Keratinocyte (primary cell): ENCODE measurements at regions not wholly inside any gene's neighbourhood (a gene's known extent, or its start where the extent isn't known, plus 50 kb on each side); places are given as distances from the start of the nearest gene placed in this dataset.

Experiments
- DNase-seq: peaks from one replicate; pipeline ENCODE4 v3.0.0-alpha.2; 2011; ENCODE audit warnings: low read depth, missing footprints, low spot score
- FAIRE-seq: peaks from 2 replicates; lab custom pipeline; 2011; peaks lifted over from hg19 to GRCh38; lab: Jason Lieb, UNC
- H2AFZ ChIP-seq: 2 replicates; pipeline ENCODE4 v1.6.0; 2012; ENCODE audit warnings: low read length, control low read depth, inconsistent platforms; ENCODE audit not compliant: control insufficient read depth
- H3K27ac ChIP-seq: 2 replicates; pipeline ENCODE4 v1.5.1; 2011; ENCODE audit warnings: low read length; ENCODE audit not compliant: control insufficient read depth, insufficient read depth
- H3K27me3 ChIP-seq: 3 replicates; pipeline ENCODE4 v1.6.0; 2011; ENCODE audit warnings: low read length; ENCODE audit not compliant: control insufficient read depth, insufficient read depth; ENCODE audit errors: extremely low read depth
- H3K36me3 ChIP-seq, 2 experiments: 2 replicates in 1 of 2; 3 replicates in 1 of 2; pipeline ENCODE4 v1.5.1; 2011; ENCODE audit warnings: low read length in 2 of 2, mild to moderate bottlenecking in 1 of 2; ENCODE audit not compliant: control insufficient read depth in 2 of 2, insufficient read depth in 2 of 2; ENCODE audit errors: extremely low read depth in 1 of 2
- H3K4me1 ChIP-seq: 3 replicates; pipeline ENCODE4 v1.5.1; 2011; ENCODE audit warnings: low read length; ENCODE audit not compliant: control insufficient read depth, insufficient read depth; ENCODE audit errors: extremely low read depth
- H3K4me2 ChIP-seq: 3 replicates; pipeline ENCODE4 v1.6.0; 2011; ENCODE audit warnings: low read depth, low read length; ENCODE audit not compliant: control insufficient read depth, insufficient read depth; ENCODE audit errors: extremely low read depth
- H3K4me3 ChIP-seq, 3 experiments: fragments of 200-600 bp in 1 of 3; sonication (generic) in 1 of 3; 2 replicates in 2 of 3; 3 replicates in 1 of 3; pipeline ENCODE4 v1.5.1; 2011 to 2016; ENCODE audit warnings: low read length in 3 of 3, mild to moderate bottlenecking in 3 of 3, control low read depth in 2 of 3, inconsistent platforms in 1 of 3, low read depth in 1 of 3, mixed read lengths in 1 of 3, mixed run types in 1 of 3, moderate library complexity in 1 of 3; ENCODE audit not compliant: control insufficient read depth in 2 of 3, insufficient read depth in 2 of 3; ENCODE audit errors: extremely low read depth in 1 of 3
- H3K79me2 ChIP-seq: 2 replicates; pipeline ENCODE4 v1.6.0; 2012; ENCODE audit warnings: low read length; ENCODE audit not compliant: control insufficient read depth, insufficient read depth
- H3K9ac ChIP-seq: 3 replicates; pipeline ENCODE4 v1.6.0; 2011; ENCODE audit warnings: low read length; ENCODE audit not compliant: control insufficient read depth, insufficient read depth; ENCODE audit errors: extremely low read depth
- H3K9me1 ChIP-seq: 3 replicates; pipeline ENCODE4 v1.6.0; 2011; ENCODE audit warnings: low read length; ENCODE audit not compliant: control insufficient read depth, insufficient read depth; ENCODE audit errors: extremely low read depth
- H3K9me3 ChIP-seq: 2 replicates; pipeline ENCODE4 v1.5.1; 2012; ENCODE audit warnings: low read depth, low read length; ENCODE audit not compliant: control insufficient read depth
- H4K20me1 ChIP-seq: 3 replicates; pipeline ENCODE4 v1.6.0; 2011; ENCODE audit warnings: low read length; ENCODE audit not compliant: control insufficient read depth, insufficient read depth; ENCODE audit errors: extremely low read depth
- EZH2 ChIP-seq: IDR thresholded peaks from one replicate; pipeline ENCODE4 v1.6.1; 2012; ENCODE audit warnings: inconsistent platforms, mild to moderate bottlenecking, low read length, moderate library complexity
- dilution Hi-C: fragments of 300-500 bp; cut with MboI; formaldehyde crosslinking; loops from one replicate; pipeline ENCODE4 v1.7.0; 2020; ENCODE audit warnings: low sequenced_read_pairs; ENCODE audit not compliant: extremely low pct_ligation_motif_present
- TF ChIP-seq, protein P1 (sequence below), 3 experiments: IDR thresholded peaks in 1 of 3; conservative IDR thresholded peaks in 1 of 3; optimal IDR thresholded peaks in 1 of 3; 2 replicates in 2 of 3; 3 replicates in 1 of 3; pipeline versions ENCODE3 to v1.5.1; 2011; ENCODE audit warnings: low read length in 3 of 3, mild to moderate bottlenecking in 3 of 3, moderate library complexity in 2 of 3, control low read depth in 1 of 3, inconsistent platforms in 1 of 3; ENCODE audit not compliant: insufficient read depth in 2 of 3; ENCODE audit errors: extremely low read depth in 1 of 3

DNA sequence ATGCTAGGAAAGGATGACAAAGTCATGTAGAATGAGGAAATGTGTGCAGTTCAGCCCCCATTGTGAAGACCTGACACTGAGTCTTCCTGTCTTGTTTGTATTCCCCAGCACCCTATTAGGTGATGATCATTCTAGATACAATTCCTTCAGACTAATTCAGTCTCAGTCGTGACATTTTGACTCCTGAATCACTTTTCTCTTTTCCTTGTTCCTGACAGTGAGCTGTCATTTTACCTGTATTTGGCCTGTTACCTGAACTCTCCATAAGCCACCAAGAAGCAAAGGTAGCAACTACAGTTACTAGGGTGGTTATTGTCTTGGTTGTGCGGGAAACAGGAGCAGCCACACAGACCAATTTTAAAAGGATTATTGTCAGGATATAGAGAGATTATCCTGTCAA lies 111.4 kb upstream of the TAC1 start:
- Histone ChIP-seq H4K20me1 (no peaks in the 10 kb centered on the region), H3K4me2 (no peak overlapping the region), H3K79me2 (no peaks in the 10 kb centered on the region), H3K4me1 (no peaks in the 10 kb centered on the region), H2AFZ (no peak overlapping the region), H3K36me3 (no peaks in the 10 kb centered on the region), H3K9me1 (no peaks in the 10 kb centered on the region), H3K9ac (no peak overlapping the region), H3K27ac (no peak overlapping the region), H3K9me3 (no peaks in the 10 kb centered on the region), H3K4me3 (no peak overlapping the region), H3K27me3 (no peaks in the 10 kb centered on the region)
- dilution Hi-C loops = no loop called here
- DNase-seq (no peak), FAIRE-seq (no peak)
- TF ChIP-seq, protein P1, sequence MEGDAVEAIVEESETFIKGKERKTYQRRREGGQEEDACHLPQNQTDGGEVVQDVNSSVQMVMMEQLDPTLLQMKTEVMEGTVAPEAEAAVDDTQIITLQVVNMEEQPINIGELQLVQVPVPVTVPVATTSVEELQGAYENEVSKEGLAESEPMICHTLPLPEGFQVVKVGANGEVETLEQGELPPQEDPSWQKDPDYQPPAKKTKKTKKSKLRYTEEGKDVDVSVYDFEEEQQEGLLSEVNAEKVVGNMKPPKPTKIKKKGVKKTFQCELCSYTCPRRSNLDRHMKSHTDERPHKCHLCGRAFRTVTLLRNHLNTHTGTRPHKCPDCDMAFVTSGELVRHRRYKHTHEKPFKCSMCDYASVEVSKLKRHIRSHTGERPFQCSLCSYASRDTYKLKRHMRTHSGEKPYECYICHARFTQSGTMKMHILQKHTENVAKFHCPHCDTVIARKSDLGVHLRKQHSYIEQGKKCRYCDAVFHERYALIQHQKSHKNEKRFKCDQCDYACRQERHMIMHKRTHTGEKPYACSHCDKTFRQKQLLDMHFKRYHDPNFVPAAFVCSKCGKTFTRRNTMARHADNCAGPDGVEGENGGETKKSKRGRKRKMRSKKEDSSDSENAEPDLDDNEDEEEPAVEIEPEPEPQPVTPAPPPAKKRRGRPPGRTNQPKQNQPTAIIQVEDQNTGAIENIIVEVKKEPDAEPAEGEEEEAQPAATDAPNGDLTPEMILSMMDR (optimal IDR thresholded peaks at IDR 0.05 in 1 of 3, IDR thresholded peaks at IDR 0.05 in 1 of 3, conservative IDR thresholded peaks at IDR 0.05 in 1 of 3; ENCODE audit: extremely low read depth in 1 of 3, insufficient read depth in 2 of 3, low read length in 3 of 3) = no peak
- TF ChIP-seq EZH2 = no peak

DNA sequence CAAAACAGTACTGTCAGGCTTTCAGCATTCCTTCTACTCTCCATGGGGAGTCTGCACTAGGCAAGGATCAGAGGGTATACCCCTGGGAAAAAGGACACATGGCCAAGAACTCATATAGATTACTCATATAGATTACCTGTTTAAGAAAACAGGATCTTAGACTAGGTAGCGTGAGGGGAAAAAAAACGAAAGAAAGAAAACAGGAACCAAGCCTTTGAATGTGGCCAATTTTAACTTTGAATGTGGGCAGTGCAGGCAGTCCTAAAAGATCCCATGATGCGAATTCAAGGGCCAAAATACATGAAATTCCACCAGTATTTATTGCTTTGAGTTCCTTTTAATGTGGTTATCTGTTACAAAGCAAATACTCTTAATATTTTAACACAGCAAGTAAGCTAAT lies 108.6 kb upstream of the TAC1 start:
- Histone ChIP-seq H4K20me1 (no peaks in the 10 kb centered on the region), H3K9ac (no peak overlapping the region), H3K4me1 (no peaks in the 10 kb centered on the region), H3K4me3 (no peak overlapping the region), H3K9me3 (no peaks in the 10 kb centered on the region), H3K79me2 (no peaks in the 10 kb centered on the region), H3K27ac (no peak overlapping the region), H3K4me2 (no peak overlapping the region), H3K27me3 (no peaks in the 10 kb centered on the region), H3K36me3 (no peaks in the 10 kb centered on the region), H2AFZ (no peak overlapping the region), H3K9me1 (no peaks in the 10 kb centered on the region)
- dilution Hi-C loops = no loop called here
- FAIRE-seq (no peak), DNase-seq (no peak)
- no peak for TF ChIP-seq EZH2
- TF ChIP-seq, protein P1 (optimal IDR thresholded peaks at IDR 0.05 in 1 of 3, IDR thresholded peaks at IDR 0.05 in 1 of 3, conservative IDR thresholded peaks at IDR 0.05 in 1 of 3; ENCODE audit: extremely low read depth in 1 of 3, insufficient read depth in 2 of 3, low read length in 3 of 3) = no peak
